ENCODE measurements at regions not wholly inside any gene's neighbourhood (a gene's known extent, or its start where the extent isn't known, plus 50 kb on each side); places are given as distances from the start of the nearest gene placed in this dataset.

DNA sequence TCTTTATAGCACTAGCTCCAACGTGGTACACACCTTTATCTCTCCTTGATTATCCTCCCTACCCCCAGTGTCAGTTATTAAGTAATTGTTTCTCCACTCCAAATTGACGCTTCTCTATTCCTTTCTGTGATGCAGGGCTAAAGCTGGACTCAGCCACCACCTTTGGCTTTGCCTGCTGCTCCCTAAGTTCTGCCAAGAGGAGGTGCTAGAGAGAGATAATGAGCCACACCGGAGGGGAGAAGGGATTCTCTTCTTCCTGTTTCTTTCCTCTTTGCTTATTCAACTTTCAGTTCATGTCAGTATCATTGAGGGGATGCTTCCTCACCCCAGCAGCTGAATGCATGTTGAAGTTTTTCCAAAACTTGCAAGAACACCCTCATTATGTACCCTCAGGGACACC, 176.5 kb downstream of the GBA3 start:
- ATAC-seq, result no peak
- 30 to 44% methylated on average over 3 of the region's 3 CpGs for WGBS, 2 donors

More for the DNA sequence above, 176.5 kb downstream of the GBA3 start:
- intact Hi-C loops (cut with DNase I), result loop anchor here in 1 of 10 donors (2.0 kb wide), 1 partner anchor 68 kb away; no protein-coding TSS in a partner anchor
- Histone ChIP-seq H3K9me3 (no peaks in the 10 kb centered on the region), H3K27me3 (no peaks in the 10 kb centered on the region), H3K36me3 (no peaks in the 10 kb centered on the region), H3K27ac (no peak overlapping the region), H3K4me1 (no peaks in the 10 kb centered on the region), H3K4me3 (no peak overlapping the region)
- DNase-seq, result no peak
- TF ChIP-seq, protein P1, sequence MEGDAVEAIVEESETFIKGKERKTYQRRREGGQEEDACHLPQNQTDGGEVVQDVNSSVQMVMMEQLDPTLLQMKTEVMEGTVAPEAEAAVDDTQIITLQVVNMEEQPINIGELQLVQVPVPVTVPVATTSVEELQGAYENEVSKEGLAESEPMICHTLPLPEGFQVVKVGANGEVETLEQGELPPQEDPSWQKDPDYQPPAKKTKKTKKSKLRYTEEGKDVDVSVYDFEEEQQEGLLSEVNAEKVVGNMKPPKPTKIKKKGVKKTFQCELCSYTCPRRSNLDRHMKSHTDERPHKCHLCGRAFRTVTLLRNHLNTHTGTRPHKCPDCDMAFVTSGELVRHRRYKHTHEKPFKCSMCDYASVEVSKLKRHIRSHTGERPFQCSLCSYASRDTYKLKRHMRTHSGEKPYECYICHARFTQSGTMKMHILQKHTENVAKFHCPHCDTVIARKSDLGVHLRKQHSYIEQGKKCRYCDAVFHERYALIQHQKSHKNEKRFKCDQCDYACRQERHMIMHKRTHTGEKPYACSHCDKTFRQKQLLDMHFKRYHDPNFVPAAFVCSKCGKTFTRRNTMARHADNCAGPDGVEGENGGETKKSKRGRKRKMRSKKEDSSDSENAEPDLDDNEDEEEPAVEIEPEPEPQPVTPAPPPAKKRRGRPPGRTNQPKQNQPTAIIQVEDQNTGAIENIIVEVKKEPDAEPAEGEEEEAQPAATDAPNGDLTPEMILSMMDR (IDR thresholded peaks at IDR 0.05), result no peak
